ENCODE measurements at regions not wholly inside any gene's neighbourhood (a gene's known extent, or its start where the extent isn't known, plus 50 kb on each side); places are given as distances from the start of the nearest gene placed in this dataset.
A peak's percentile ranks its signal among the peaks of the same experiment; 100 is the strongest.

DNA sequence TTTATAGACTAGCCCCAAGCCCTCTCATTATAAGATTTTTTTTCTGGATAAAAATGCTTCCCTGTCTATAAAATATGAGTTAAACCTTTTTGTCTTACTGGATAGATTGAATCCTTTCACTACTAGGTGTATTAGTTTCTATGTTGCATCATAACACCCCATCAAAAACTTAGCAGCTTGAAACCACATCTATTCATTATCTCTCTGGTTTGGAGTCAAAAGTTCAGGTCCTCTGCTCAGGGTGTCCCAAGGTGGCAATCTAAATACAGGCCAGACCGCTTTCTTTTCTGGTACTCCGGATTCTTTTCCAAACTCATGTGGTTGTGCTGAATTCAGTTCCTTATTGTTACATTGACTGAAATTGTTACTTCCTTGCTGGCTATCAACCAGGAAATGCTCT is 515.5 kb downstream of the PDHA2 start:
- no peak overlapping the region for H3K4me3 ChIP-seq (ENCODE audit: low read length in 3 of 3)
- FAIRE-seq (no peak), DNase-seq (no peak)
- H3K9ac ChIP-seq (ENCODE audit: low read length in 3 of 3): no peak overlapping the region
- TF ChIP-seq, protein P1, sequence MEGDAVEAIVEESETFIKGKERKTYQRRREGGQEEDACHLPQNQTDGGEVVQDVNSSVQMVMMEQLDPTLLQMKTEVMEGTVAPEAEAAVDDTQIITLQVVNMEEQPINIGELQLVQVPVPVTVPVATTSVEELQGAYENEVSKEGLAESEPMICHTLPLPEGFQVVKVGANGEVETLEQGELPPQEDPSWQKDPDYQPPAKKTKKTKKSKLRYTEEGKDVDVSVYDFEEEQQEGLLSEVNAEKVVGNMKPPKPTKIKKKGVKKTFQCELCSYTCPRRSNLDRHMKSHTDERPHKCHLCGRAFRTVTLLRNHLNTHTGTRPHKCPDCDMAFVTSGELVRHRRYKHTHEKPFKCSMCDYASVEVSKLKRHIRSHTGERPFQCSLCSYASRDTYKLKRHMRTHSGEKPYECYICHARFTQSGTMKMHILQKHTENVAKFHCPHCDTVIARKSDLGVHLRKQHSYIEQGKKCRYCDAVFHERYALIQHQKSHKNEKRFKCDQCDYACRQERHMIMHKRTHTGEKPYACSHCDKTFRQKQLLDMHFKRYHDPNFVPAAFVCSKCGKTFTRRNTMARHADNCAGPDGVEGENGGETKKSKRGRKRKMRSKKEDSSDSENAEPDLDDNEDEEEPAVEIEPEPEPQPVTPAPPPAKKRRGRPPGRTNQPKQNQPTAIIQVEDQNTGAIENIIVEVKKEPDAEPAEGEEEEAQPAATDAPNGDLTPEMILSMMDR (IDR thresholded peaks at IDR 0.05; ENCODE audit: borderline replicate concordance, extremely low read depth, insufficient read depth): no peak
- intact Hi-C loops (cut with DNase I): no loop called here
- no peak overlapping the region for H3K27ac ChIP-seq (ENCODE audit: low read depth in 2 of 2, low read length in 2 of 2)
- H3K27me3 ChIP-seq (ENCODE audit: control insufficient read depth, insufficient read depth, low read length): no peaks in the 10 kb centered on the region
- H3K4me1 ChIP-seq (ENCODE audit: control insufficient read depth in 2 of 3, insufficient read depth in 2 of 3, low read depth in 1 of 3, low read length in 3 of 3): peaks cover 0 to 2% (median 0%) of the 10 kb centered on the region in 3 donors
- H3K9me3 ChIP-seq (ENCODE audit: control insufficient read depth in 2 of 3, insufficient read depth in 1 of 3, low read length in 3 of 3): no peaks in the 10 kb centered on the region
- H3K36me3 ChIP-seq (ENCODE audit: control insufficient read depth in 2 of 3, insufficient read depth in 3 of 3, low read length in 3 of 3): no peaks in the 10 kb centered on the region

DNA sequence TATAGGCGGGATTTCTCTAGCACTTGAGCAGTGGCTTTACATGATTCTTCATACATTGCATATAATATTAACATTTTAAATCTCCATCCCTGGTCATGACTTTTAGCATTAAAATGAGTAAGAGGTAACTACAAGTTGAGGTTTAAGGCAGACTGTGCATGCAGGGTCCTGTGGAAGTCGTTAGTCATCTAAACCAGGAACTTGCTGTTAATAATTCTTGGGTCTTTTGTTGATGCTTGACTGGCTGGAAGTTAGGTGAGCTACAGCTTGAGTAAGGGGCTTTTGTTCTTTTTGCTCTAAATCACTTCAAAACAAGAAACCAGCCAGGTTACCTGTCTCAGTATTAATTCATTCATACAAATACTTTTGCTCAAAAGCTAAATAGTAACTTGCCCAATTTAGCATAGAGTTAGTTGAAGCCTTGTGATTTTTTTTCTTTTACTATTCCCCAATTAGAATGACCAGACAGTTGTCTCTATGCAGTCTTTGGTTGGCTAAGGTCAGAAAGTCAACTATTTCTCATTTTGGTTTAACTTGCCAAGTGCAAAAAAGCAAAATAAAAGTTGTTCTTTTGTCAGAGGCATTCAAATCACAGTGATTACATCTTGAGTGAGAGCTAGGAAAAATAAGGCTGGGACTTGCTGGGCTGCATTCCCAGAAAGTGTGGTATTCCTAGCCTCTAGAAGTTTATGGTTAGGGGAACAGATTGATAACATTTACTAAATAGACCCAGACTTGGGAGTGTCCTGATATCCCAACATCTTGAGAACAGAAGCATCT is 516.9 kb downstream of the PDHA2 start:
- no peaks in the 10 kb centered on the region for H3K27me3 ChIP-seq (ENCODE audit: control insufficient read depth, insufficient read depth, low read length)
- no peak overlapping the region for H3K9ac ChIP-seq (ENCODE audit: low read length in 3 of 3)
- no peaks in the 10 kb centered on the region for H3K9me3 ChIP-seq (ENCODE audit: control insufficient read depth in 2 of 3, insufficient read depth in 1 of 3, low read length in 3 of 3)
- no peaks in the 10 kb centered on the region for H3K36me3 ChIP-seq (ENCODE audit: control insufficient read depth in 2 of 3, insufficient read depth in 3 of 3, low read length in 3 of 3)
- peaks cover 0 to 2% (median 0%) of the 10 kb centered on the region in 3 donors for H3K4me1 ChIP-seq (ENCODE audit: control insufficient read depth in 2 of 3, insufficient read depth in 2 of 3, low read depth in 1 of 3, low read length in 3 of 3)
- TF ChIP-seq, protein P1 (IDR thresholded peaks at IDR 0.05; ENCODE audit: borderline replicate concordance, extremely low read depth, insufficient read depth): no peak
- no peak overlapping the region for H3K27ac ChIP-seq (ENCODE audit: low read depth in 2 of 2, low read length in 2 of 2)
- DNase-seq: peak in 2 of 5 donors; percentile 44 to 52
- no peak overlapping the region for H3K4me3 ChIP-seq (ENCODE audit: low read length in 3 of 3)
- intact Hi-C loops (cut with DNase I): no loop called here
- FAIRE-seq: no peak

DNA sequence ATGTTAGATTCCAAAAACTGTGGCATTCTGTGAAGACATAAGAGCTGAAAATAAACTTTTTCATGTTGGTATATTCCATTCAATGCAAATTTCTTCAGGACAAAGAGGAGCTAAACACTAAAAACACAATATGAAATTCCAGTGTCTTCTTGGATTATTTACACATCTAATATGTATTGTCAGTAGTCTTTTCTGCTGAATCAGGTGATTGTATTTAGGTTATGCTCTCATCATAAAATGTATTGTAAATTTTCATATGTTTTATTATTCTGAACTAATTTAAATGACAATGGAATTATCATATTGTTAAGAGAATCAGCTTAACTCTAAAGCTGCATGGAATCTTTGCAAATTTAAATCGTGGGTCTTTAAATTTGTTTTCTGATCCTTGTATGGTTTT is 526.7 kb downstream of the PDHA2 start:
- intact Hi-C loops (cut with DNase I): no loop called here
- DNase-seq: no peak
- no peak overlapping the region for H3K4me3 ChIP-seq (ENCODE audit: low read length in 3 of 3)
- H3K27ac ChIP-seq (ENCODE audit: low read depth in 2 of 2, low read length in 2 of 2): no peak overlapping the region
- H3K27me3 ChIP-seq (ENCODE audit: control insufficient read depth, insufficient read depth, low read length): no peaks in the 10 kb centered on the region
- peaks cover 0 to 4% (median 0%) of the 10 kb centered on the region in 3 donors for H3K9me3 ChIP-seq (ENCODE audit: control insufficient read depth in 2 of 3, insufficient read depth in 1 of 3, low read length in 3 of 3)
- H3K4me1 ChIP-seq (ENCODE audit: control insufficient read depth in 2 of 3, insufficient read depth in 2 of 3, low read depth in 1 of 3, low read length in 3 of 3): no peaks in the 10 kb centered on the region
- TF ChIP-seq, protein P1 (IDR thresholded peaks at IDR 0.05; ENCODE audit: borderline replicate concordance, extremely low read depth, insufficient read depth): no peak
- H3K9ac ChIP-seq (ENCODE audit: low read length in 3 of 3): no peak overlapping the region
- no peaks in the 10 kb centered on the region for H3K36me3 ChIP-seq (ENCODE audit: control insufficient read depth in 2 of 3, insufficient read depth in 3 of 3, low read length in 3 of 3)
- no peak for FAIRE-seq

Measured in kidney (tissue), 13 donors.